Astrocyte of the spinal cord (primary cell): ENCODE measurements at regions not wholly inside any gene's neighbourhood (a gene's known extent, or its start where the extent isn't known, plus 50 kb on each side); places are given as distances from the start of the nearest gene placed in this dataset.

ENCODE experiments used
- DNase-seq: peaks from one replicate; pipeline ENCODE4 v3.0.0; 2011; ENCODE audit warnings: low read depth, low spot score
- H3K4me3 ChIP-seq: 2 replicates; pipeline ENCODE4 v1.5.1; 2011; ENCODE audit warnings: low read depth, mild to moderate bottlenecking, low read length, moderate library complexity
- CTCF ChIP-seq: IDR thresholded peaks from 2 replicates; pipeline ENCODE4 v1.5.1; 2012; ENCODE audit warnings: low read depth, mild to moderate bottlenecking, low read length, inconsistent platforms
- in situ Hi-C: cut with HindIII; loops from 2 replicates; pipeline ENCODE4 v1.10.0; 2017; ENCODE audit warnings: low sequenced_read_pairs

- in situ Hi-C loops = no loop called here
- no peak overlapping the region for H3K4me3 ChIP-seq
- TF ChIP-seq CTCF = no peak
- no peak for DNase-seq
Observed at GRCh38 chr15:77846986-77847385, 214.3 kb upstream of the LINGO1 start.

- in situ Hi-C loops = no loop called here
- TF ChIP-seq CTCF = no peak
- no peak overlapping the region for H3K4me3 ChIP-seq
- DNase-seq = peak; percentile 13
Observed at GRCh38 chr15:77846360-77846759, 213.6 kb upstream of the LINGO1 start.

- TF ChIP-seq CTCF = no peak
- no peak overlapping the region for H3K4me3 ChIP-seq
- no peak for DNase-seq
- in situ Hi-C loops = no loop called here
Observed at GRCh38 chr15:77844798-77845446, 212.2 kb upstream of the LINGO1 start.

GRCh38 chr15:77843546-77843945, 210.8 kb upstream of the LINGO1 start:
- TF ChIP-seq CTCF = no peak
- in situ Hi-C loops = no loop called here
- DNase-seq = no peak
- no peak overlapping the region for H3K4me3 ChIP-seq

GRCh38 chr15:77840991-77841775, 208.5 kb upstream of the LINGO1 start:
- in situ Hi-C loops = no loop called here
- no peak for TF ChIP-seq CTCF
- DNase-seq = peak; percentile 80
- H3K4me3 ChIP-seq = no peak overlapping the region

GRCh38 chr15:77839970-77840905, 207.5 kb upstream of the LINGO1 start:
- in situ Hi-C loops = no loop called here
- TF ChIP-seq CTCF = no peak
- H3K4me3 ChIP-seq = no peak overlapping the region
- DNase-seq = no peak
